ENCODE measurements at regions not wholly inside any gene's neighbourhood (a gene's known extent, or its start where the extent isn't known, plus 50 kb on each side); places are given as distances from the start of the nearest gene placed in this dataset.

DNA sequence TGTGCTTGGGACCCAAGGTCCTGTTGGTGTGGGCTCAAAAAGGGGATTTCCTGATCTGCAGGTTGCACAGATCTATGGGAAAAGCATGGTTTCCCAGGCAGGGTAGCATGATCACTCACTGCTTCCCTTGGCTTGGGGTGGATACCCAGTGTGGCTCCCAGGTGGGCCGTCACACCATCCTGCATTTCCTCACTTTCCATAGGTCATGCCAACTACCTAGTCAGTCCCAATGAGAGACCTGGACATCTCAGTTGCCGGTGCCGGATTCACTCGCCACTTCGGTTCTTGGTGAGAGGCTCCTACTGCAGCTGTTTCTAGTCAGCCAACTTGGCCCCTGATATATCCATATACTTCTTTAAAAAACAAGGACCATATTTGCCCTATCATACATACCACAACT lies 503.0 kb downstream of the PCDH17 start:
- no peak for DNase-seq (ENCODE audit: low spot score)
- TF ChIP-seq, protein P1, sequence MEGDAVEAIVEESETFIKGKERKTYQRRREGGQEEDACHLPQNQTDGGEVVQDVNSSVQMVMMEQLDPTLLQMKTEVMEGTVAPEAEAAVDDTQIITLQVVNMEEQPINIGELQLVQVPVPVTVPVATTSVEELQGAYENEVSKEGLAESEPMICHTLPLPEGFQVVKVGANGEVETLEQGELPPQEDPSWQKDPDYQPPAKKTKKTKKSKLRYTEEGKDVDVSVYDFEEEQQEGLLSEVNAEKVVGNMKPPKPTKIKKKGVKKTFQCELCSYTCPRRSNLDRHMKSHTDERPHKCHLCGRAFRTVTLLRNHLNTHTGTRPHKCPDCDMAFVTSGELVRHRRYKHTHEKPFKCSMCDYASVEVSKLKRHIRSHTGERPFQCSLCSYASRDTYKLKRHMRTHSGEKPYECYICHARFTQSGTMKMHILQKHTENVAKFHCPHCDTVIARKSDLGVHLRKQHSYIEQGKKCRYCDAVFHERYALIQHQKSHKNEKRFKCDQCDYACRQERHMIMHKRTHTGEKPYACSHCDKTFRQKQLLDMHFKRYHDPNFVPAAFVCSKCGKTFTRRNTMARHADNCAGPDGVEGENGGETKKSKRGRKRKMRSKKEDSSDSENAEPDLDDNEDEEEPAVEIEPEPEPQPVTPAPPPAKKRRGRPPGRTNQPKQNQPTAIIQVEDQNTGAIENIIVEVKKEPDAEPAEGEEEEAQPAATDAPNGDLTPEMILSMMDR (IDR thresholded peaks at IDR 0.05): no peak
- no peak for ATAC-seq (ENCODE audit: low FRiP score)

DNA sequence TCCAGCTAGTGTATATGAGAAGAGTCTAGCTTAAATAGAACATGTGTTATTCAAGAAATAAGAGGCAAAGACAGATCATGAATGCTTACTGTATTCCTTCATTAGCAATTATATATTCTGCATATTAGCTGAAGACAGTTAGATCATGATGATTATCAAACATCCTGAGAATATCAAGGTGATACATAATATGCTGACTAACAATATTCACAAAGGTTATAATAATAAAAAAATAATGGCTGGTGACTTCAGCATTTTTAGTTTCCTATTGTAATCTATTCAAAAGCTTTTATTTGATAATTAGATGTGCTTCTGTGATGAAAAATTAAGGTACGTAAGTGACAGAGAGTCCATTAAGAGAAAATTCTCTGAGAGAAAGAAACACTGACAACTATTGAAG lies 511.4 kb downstream of the PCDH17 start:
- ATAC-seq (ENCODE audit: low FRiP score) (no peak), DNase-seq (ENCODE audit: low spot score) (no peak)
- TF ChIP-seq, protein P1 (IDR thresholded peaks at IDR 0.05): no peak

DNA sequence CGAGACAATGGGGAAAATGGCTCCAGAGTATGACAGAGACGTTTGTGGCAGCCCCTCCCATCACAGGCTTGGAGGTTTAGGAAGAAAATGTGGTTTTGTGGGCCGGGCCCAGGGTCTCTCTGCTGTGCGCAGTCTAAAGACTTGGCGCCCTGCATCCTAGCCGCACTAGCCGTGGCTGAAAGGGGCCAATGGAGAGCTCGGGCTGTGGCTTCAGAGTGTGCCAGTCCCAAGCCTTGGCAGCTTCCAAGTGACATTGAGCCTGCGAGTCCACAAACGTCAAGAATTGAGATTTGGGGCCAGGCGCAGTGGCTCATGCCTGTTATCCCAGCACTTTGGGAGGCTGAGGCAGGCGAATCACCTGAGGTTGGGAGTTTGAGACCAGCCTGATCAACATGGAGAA lies 513.1 kb downstream of the PCDH17 start:
- TF ChIP-seq, protein P1 (IDR thresholded peaks at IDR 0.05): no peak
- DNase-seq (ENCODE audit: low spot score) (no peak), ATAC-seq (ENCODE audit: low FRiP score) (no peak)

DNA sequence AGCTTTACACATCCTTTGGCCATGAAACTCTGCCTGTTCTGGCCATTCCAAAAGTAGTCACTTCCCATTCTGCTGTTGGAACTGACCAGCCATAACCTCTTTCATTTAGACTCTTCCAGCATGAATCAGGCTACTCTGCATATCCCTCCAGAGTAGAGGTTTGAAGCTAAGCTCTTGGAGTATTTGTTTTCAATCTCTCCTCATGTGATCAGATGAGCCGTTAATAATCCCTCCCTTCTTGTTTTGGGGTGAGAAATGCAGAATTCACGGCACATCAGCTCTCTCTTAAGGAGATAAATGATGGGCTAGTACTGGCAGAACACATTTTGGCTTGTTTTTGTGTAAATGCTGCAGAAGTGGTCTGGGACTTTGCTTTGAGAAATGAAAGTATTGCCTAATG lies 519.9 kb downstream of the PCDH17 start:
- ATAC-seq (ENCODE audit: low FRiP score): no peak
- TF ChIP-seq, protein P1 (IDR thresholded peaks at IDR 0.05): no peak

DNA sequence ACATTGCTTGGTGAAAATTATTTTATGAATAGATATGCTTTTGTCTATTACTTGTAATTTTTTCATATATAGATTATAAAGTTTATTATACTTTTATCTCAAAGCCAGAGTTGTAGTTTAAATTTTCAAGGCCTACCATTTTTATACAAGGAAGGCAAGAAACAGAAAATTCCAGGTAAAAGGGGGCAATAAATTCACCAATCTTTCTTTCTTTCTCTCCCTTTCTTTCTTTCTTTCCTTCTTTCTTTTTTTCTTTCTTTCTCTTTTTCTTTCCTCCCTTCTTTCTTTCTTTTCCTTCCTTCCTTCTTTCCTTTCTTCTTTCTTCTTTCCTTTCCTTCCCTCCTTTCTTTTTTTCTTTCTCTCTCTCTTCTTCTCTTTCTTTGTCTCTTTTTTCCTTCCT lies 529.4 kb downstream of the PCDH17 start:
- TF ChIP-seq, protein P1 (IDR thresholded peaks at IDR 0.05): no peak
- ATAC-seq (ENCODE audit: low FRiP score): no peak

More for the DNA sequence above, 519.9 kb downstream of the PCDH17 start:
- no peak for DNase-seq (ENCODE audit: low spot score)

DNA sequence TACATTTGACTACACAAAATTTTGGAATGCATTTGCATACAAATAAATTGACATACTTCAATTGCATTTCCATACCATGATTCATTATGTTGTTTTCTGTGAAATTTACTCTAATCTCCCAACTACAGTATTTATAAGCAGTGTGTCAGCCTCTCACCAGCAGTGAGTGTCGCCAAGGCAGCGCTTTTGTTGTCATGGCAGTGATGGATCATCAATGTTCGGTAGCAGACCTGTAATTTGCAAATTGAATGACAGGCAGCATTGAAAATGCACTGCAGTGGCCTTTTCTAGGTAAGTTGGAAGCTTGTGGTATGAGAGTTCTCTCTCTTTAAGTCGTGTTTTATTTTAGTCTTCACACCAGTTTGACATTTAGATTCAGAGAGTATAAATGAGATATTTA lies 534.1 kb downstream of the PCDH17 start:
- ATAC-seq (ENCODE audit: low FRiP score) (no peak), DNase-seq (ENCODE audit: low spot score) (no peak)
- TF ChIP-seq, protein P1 (IDR thresholded peaks at IDR 0.05): no peak

More for the DNA sequence above, 529.4 kb downstream of the PCDH17 start:
- DNase-seq (ENCODE audit: low spot score): no peak

DNA sequence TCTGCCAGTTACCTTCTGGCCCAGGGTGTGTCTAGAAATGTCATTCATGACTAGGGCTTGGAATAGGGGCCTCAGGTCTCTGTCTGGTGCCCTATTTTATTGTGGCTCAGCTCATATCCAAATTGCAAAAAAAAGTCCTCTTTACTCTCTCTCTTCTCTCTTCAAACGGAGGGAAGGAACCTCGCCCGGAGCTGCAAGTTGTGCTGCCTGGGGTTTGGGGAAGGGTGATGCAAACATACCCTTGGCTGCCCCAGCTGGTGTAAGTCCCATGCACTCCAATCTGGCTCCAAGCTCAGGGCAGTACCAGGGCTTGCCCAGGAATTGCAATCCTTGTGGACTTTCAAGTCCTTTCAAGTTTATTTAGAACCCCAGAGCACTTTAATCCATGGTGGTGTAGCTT lies 549.6 kb downstream of the PCDH17 start:
- TF ChIP-seq, protein P1 (IDR thresholded peaks at IDR 0.05): no peak
- ATAC-seq (ENCODE audit: low FRiP score) (no peak), DNase-seq (ENCODE audit: low spot score) (no peak)
